HFF-Myc (cell line): ENCODE measurements at regions not wholly inside any gene's neighbourhood (a gene's known extent, or its start where the extent isn't known, plus 50 kb on each side); places are given as distances from the start of the nearest gene placed in this dataset.

ENCODE experiments used
- DNase-seq: peaks from one replicate; pipeline ENCODE4 v3.0.0-alpha.2; 2011; ENCODE audit warnings: low read depth; ENCODE audit errors: extremely low read depth
- H3K4me3 ChIP-seq: replicated peaks from 2 replicates; pipeline ENCODE4 v1.5.1; 2011; ENCODE audit warnings: low read depth, mild to moderate bottlenecking, control low read depth, low read length
- TF ChIP-seq, protein P1 (sequence below): IDR thresholded peaks from 2 replicates; pipeline ENCODE4 v1.5.1; 2012; ENCODE audit warnings: mild to moderate bottlenecking, low read depth, low read length, control low read depth; ENCODE audit errors: missing control alignments

DNA sequence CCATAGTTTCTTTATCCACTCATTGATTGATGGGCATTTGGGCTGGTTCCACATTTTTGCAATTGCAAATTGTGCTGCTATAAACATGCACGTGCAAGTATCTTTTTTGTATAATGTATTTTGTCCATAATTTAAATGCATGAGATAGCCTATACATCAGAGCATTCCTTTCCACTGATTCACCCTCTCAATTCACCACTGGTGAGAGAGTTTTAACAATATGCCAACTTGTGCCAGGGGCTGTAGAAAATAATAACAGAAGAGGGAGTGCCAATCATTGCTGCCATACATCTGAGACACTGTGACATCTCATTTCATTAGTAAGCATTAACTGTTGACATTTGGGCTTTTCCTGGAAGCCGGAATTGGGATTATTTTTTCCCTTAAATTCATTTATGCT is 125.1 kb downstream of the RAP2A start:
- no peak overlapping the region for H3K4me3 ChIP-seq
- no peak for DNase-seq

DNA sequence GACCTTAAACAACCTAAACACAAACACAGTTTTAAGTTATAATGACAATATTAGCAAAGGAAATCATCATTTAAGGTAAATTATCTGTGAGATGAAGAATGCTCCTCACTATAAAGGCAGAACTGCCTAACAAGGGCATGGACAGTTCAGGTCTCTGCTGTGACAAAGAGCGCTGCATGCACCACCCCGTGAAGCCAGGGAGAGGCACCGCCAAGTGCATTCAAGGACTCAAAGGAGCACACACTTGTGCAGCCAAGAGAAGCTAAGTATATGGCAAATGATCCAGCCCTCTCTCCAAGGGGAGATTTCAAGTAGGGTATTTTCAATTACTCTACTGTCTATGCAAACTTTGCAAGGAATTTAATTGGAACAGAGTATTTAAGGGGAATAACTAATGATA is 126.0 kb downstream of the RAP2A start:
- H3K4me3 ChIP-seq: no peak overlapping the region
- TF ChIP-seq, protein P1, sequence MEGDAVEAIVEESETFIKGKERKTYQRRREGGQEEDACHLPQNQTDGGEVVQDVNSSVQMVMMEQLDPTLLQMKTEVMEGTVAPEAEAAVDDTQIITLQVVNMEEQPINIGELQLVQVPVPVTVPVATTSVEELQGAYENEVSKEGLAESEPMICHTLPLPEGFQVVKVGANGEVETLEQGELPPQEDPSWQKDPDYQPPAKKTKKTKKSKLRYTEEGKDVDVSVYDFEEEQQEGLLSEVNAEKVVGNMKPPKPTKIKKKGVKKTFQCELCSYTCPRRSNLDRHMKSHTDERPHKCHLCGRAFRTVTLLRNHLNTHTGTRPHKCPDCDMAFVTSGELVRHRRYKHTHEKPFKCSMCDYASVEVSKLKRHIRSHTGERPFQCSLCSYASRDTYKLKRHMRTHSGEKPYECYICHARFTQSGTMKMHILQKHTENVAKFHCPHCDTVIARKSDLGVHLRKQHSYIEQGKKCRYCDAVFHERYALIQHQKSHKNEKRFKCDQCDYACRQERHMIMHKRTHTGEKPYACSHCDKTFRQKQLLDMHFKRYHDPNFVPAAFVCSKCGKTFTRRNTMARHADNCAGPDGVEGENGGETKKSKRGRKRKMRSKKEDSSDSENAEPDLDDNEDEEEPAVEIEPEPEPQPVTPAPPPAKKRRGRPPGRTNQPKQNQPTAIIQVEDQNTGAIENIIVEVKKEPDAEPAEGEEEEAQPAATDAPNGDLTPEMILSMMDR: no peak
- DNase-seq: no peak

More for the DNA sequence above, 125.1 kb downstream of the RAP2A start:
- TF ChIP-seq, protein P1: no peak

- TF ChIP-seq, protein P1: no peak
- no peak overlapping the region for H3K4me3 ChIP-seq
- no peak for DNase-seq
These were observed 127.2 kb downstream of the RAP2A start for GRCh38 chr13:97561182-97561581.

DNA sequence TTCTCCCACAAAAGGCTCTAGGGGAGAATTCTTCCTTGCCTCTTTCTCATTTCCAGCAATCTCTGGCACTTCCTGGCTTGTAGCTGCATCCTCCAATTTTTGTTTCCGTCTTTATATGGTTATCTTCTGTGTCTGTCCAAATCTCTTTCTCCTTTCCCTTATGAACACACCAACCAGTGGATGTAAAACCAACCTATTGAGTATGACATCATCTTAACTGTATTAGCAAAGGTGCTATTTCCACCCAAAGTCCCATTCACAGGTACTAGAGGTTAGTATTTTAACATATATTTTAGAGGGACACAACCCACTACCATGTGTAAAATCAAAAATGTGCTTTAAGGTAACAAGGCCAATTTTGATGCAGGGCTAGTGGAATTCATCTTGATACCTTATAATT is 129.0 kb downstream of the RAP2A start:
- DNase-seq: no peak
- TF ChIP-seq, protein P1: no peak
- no peak overlapping the region for H3K4me3 ChIP-seq

- no peak for DNase-seq
- no peak overlapping the region for H3K4me3 ChIP-seq
- TF ChIP-seq, protein P1: no peak
These were observed 131.0 kb downstream of the RAP2A start for GRCh38 chr13:97564956-97565355.

- DNase-seq: no peak
- TF ChIP-seq, protein P1: no peak
- no peak overlapping the region for H3K4me3 ChIP-seq
These were observed 131.9 kb downstream of the RAP2A start for GRCh38 chr13:97565906-97566305.

GRCh38 chr13:97566907-97567306 is 132.9 kb downstream of the RAP2A start:
- TF ChIP-seq, protein P1: no peak
- DNase-seq: no peak
- no peak overlapping the region for H3K4me3 ChIP-seq
